NCI-H2081 (cell line): ENCODE measurements at regions not wholly inside any gene's neighbourhood (a gene's known extent, or its start where the extent isn't known, plus 50 kb on each side); places are given as distances from the start of the nearest gene placed in this dataset.
"Not testable (repeated sequence)": the region's sequence is repeated elsewhere in the genome, so short reads cannot be mapped to it uniquely, and the experiment has no call there.

Source experiments
- DNase-seq, 2 experiments: peaks; one replicate each; lab custom pipeline; 2025; lab: John Stamatoyannopoulos, UW

GRCh38 chr3:86794361-86795065, 196.4 kb downstream of the VGLL3 start:
- DNase-seq, result no peak

GRCh38 chr3:86793786-86794185, 197.2 kb downstream of the VGLL3 start:
- DNase-seq, result peak in 1 of 2 experiments; percentile 12

GRCh38 chr3:86792316-86792715, 198.6 kb downstream of the VGLL3 start:
- DNase-seq, result no peak

- no peak for DNase-seq
Measured at GRCh38 chr3:86790884-86791549, 199.9 kb downstream of the VGLL3 start.

GRCh38 chr3:86788371-86788770, 202.6 kb downstream of the VGLL3 start:
- no peak for DNase-seq

GRCh38 chr3:86787091-86787490, 203.9 kb downstream of the VGLL3 start:
- no peak for DNase-seq

- DNase-seq, result no peak
Measured at GRCh38 chr3:86785386-86785785, 205.6 kb downstream of the VGLL3 start.

- DNase-seq, result no peak
Measured at GRCh38 chr3:86782866-86783265, 208.1 kb downstream of the VGLL3 start.

- DNase-seq, result no peak
Measured at GRCh38 chr3:86782286-86782685, 208.7 kb downstream of the VGLL3 start.

- peak in 1 of 2 experiments; percentile 41 for DNase-seq
Measured at GRCh38 chr3:86774082-86774691, 216.8 kb downstream of the VGLL3 start.

- no peak for DNase-seq
Measured at GRCh38 chr3:86772699-86773098, 218.2 kb downstream of the VGLL3 start.

- DNase-seq, result no peak
Measured at GRCh38 chr3:86771741-86772512, 219.0 kb downstream of the VGLL3 start.

- no peak for DNase-seq
Measured at GRCh38 chr3:86766331-86766730, 224.6 kb downstream of the VGLL3 start.

GRCh38 chr3:86757322-86758179, 233.4 kb downstream of the VGLL3 start:
- not testable (repeated sequence) for DNase-seq

GRCh38 chr3:86748015-86748414, 242.9 kb downstream of the VGLL3 start:
- no peak for DNase-seq

GRCh38 chr3:86744051-86744450, 246.9 kb downstream of the VGLL3 start:
- DNase-seq, result no peak

- DNase-seq, result no peak
Measured at GRCh38 chr3:86743233-86743632, 247.7 kb downstream of the VGLL3 start.

GRCh38 chr3:86740751-86741150, 250.2 kb downstream of the VGLL3 start:
- DNase-seq, result no peak

GRCh38 chr3:86739244-86739643, 251.7 kb downstream of the VGLL3 start:
- no peak for DNase-seq

- DNase-seq, result no peak
Measured at GRCh38 chr3:86738684-86739083, 252.3 kb downstream of the VGLL3 start.

- no peak for DNase-seq
Measured at GRCh38 chr3:86737517-86737916, 253.4 kb downstream of the VGLL3 start.

GRCh38 chr3:86733257-86733656, 257.7 kb downstream of the VGLL3 start:
- DNase-seq, result no peak
